Cardiac fibroblast (primary cell): ENCODE measurements at regions not wholly inside any gene's neighbourhood (a gene's known extent, or its start where the extent isn't known, plus 50 kb on each side); places are given as distances from the start of the nearest gene placed in this dataset.

ENCODE experiments used
- DNase-seq, 2 donors: peaks; one replicate each; pipeline versions ENCODE4 v3.0.0 to v3.0.0-alpha.2; 2010; ENCODE audit warnings: low read depth in 2 of 2
- H3K4me3 ChIP-seq, 2 donors: replicated peaks in 1 of 2; 1 replicate in 1 of 2; 2 replicates in 1 of 2; pipeline ENCODE4 v1.5.1; 2011; ENCODE audit warnings: low read depth in 2 of 2, low read length in 2 of 2, mild to moderate bottlenecking in 2 of 2, moderate library complexity in 1 of 2
- CTCF ChIP-seq: IDR thresholded peaks from one replicate; pipeline ENCODE4 v1.5.1; 2011; ENCODE audit warnings: low read depth, mild to moderate bottlenecking, low read length, inconsistent platforms

GRCh38 chr3:158983216-158984099, 181.6 kb downstream of the MFSD1 start:
- TF ChIP-seq CTCF, result no peak
- H3K4me3 ChIP-seq, result no peak overlapping the region
- DNase-seq, result no peak

- TF ChIP-seq CTCF, result no peak
- DNase-seq, result no peak
- H3K4me3 ChIP-seq, result no peak overlapping the region
Measured at GRCh38 chr3:158991146-158991705, 189.4 kb downstream of the MFSD1 start.

DNA sequence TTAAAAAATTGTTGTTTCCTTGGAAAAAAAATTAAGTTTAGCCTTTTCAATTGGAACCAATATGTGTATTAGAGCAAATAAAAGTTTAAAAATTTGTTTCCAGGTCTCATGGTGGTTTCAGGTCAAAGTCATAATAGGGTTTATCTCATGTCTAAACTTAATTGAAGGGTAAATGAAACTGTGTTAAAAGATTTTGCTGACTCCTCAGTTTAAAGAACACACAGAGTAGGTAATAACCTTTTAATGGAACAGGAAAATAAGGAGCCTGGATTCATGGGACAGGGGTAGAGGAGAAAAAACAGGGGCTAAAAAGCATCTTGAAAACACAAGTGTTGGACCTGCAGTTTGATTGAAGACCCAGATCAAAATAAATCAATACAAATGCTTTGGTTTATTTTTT, 190.6 kb downstream of the MFSD1 start:
- no peak for TF ChIP-seq CTCF
- no peak for DNase-seq
- H3K4me3 ChIP-seq, result no peak overlapping the region

DNA sequence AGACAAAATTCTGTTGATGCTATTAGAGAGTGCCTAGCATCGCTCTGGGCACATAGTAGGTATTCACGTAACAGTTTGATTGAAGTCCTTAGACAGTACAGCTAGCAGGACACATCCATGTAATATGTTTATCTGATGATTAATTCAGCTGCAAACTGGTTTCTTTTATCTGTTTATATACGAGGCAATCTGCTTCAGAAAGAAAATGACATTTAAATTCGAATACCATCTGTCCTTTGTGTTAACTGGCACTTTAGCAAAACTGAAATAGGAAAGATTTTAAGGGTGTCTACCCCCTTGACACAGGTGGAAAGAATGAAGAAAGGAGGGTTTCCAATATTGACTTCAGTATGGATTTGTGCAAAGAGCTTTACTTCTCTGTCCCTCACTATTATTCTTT, 192.5 kb downstream of the MFSD1 start:
- DNase-seq, result no peak
- TF ChIP-seq CTCF, result no peak

GRCh38 chr3:159001711-159002110, 199.9 kb downstream of the MFSD1 start:
- no peak for TF ChIP-seq CTCF
- H3K4me3 ChIP-seq, result no peak overlapping the region
- no peak for DNase-seq

More for the DNA sequence above, 192.5 kb downstream of the MFSD1 start:
- no peak overlapping the region for H3K4me3 ChIP-seq

DNA sequence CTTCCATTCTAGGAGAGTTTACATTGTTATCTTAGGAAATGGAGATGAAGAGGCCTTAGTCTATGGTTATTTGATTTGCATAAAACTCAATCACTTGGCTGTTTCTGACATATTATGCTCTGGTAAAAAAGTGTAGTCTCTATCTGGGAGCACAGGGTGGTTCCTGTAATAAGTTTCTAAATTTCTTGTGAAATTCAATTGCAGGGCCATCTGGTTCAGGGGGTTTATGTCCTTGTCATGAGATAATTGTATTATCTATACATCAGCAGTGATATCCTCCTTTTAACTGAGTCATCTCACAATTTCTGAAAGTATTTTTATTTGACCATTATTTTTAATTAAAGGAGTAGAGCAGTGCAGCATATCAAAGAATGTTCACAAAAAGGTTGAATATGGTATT, 203.3 kb downstream of the MFSD1 start:
- no peak for TF ChIP-seq CTCF
- no peak for DNase-seq
- no peak overlapping the region for H3K4me3 ChIP-seq

- no peak for DNase-seq
- TF ChIP-seq CTCF, result no peak
- H3K4me3 ChIP-seq, result no peak overlapping the region
Measured at GRCh38 chr3:159007331-159007730, 205.5 kb downstream of the MFSD1 start.
